ENCODE measurements at regions not wholly inside any gene's neighbourhood (a gene's known extent, or its start where the extent isn't known, plus 50 kb on each side); places are given as distances from the start of the nearest gene placed in this dataset.

DNA sequence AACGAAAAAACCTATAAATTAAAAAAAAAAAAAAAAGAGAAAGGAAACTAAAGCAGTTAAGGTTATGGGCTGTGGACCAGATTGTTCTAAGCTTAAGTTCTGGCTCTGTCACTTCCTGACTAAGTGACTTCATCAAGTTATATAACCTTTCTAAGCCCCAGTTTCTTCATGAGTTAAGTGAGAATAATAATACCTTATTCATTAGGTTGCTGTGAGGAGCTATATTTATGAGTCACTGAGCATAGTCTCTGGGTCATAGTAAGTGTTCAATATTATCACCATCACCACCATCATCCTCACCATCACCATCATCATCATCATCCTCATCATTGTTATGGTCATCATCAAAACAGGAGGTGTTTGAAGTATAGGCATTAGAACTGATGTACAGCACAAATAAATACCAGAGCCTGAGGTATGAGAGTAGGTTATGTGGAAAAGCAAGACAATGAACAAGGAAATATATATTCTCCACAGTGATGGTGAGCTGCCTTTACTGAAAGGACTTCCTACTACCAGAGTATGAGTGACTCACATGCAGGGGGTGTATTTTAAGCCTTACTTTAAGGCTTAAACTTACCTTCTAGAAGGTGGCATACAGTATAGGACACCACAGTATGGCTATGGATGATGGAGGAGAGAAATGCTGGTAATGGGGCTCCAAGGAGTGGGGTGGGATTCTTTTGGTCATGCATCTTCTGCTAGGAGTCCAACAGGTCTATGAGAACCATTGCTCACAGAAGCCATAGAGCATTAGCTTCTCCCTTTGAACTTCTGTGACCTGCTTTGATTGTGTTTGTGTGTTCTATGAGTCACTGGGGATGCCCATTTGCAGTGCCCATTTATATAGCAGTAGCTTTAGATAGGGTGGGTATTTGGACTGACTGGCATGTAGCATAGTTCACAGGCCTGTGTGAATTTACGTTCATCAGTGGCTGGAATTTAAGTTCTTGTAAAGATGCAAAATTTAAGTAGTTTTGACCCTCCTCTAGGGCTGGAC is 104.4 kb downstream of the KLF5 start:
- TF ChIP-seq, protein P1, sequence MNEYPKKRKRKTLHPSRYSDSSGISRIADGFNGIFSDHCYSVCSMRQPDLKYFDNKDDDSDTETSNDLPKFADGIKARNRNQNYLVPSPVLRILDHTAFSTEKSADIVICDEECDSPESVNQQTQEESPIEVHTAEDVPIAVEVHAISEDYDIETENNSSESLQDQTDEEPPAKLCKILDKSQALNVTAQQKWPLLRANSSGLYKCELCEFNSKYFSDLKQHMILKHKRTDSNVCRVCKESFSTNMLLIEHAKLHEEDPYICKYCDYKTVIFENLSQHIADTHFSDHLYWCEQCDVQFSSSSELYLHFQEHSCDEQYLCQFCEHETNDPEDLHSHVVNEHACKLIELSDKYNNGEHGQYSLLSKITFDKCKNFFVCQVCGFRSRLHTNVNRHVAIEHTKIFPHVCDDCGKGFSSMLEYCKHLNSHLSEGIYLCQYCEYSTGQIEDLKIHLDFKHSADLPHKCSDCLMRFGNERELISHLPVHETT (tag by site-specific recombination; IDR thresholded peaks at IDR 0.05), result no peak
- TF ChIP-seq, protein P2, sequence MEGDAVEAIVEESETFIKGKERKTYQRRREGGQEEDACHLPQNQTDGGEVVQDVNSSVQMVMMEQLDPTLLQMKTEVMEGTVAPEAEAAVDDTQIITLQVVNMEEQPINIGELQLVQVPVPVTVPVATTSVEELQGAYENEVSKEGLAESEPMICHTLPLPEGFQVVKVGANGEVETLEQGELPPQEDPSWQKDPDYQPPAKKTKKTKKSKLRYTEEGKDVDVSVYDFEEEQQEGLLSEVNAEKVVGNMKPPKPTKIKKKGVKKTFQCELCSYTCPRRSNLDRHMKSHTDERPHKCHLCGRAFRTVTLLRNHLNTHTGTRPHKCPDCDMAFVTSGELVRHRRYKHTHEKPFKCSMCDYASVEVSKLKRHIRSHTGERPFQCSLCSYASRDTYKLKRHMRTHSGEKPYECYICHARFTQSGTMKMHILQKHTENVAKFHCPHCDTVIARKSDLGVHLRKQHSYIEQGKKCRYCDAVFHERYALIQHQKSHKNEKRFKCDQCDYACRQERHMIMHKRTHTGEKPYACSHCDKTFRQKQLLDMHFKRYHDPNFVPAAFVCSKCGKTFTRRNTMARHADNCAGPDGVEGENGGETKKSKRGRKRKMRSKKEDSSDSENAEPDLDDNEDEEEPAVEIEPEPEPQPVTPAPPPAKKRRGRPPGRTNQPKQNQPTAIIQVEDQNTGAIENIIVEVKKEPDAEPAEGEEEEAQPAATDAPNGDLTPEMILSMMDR (tag by site-specific recombination; IDR thresholded peaks at IDR 0.05), result no peak
- no peak for TF ChIP-seq REPIN1 (tag by site-specific recombination; IDR thresholded peaks at IDR 0.05; ENCODE audit: low read depth)
- no peak for TF ChIP-seq YY1 (tag by site-specific recombination; IDR thresholded peaks at IDR 0.05)
- TF ChIP-seq ZNF549 (tag by site-specific recombination; IDR thresholded peaks at IDR 0.05), result no peak
- TF ChIP-seq ZNF121 (tag by site-specific recombination; IDR thresholded peaks at IDR 0.05), result no peak

Measured in HEK293 (cell line).